ENCODE measurements at regions not wholly inside any gene's neighbourhood (a gene's known extent, or its start where the extent isn't known, plus 50 kb on each side); places are given as distances from the start of the nearest gene placed in this dataset.

DNA sequence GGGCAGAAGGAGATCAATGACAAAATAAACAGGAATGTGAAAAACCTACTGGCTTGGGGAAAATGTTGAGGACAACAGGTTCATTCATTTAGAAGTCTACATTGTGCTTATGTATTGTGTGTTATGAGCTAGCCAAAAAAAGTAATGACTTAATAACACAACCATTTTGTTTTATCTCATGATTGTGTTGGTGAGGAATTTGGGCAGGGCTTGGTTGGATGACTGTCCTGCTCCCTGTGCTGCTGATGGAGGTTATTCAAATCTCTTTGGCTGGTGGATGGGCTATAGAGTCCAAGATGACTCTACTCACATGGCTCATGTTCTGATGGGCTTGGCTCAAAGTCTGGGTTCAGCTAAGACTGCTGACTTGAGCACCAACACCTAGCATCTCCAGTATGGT, 116.3 kb downstream of the HS3ST1 start:
- TF ChIP-seq CTCF (IDR thresholded peaks at IDR 0.05 in 8 of 11, conservative IDR thresholded peaks at IDR 0.05 in 3 of 11): no peak
- no peak for TF ChIP-seq POLR2A (IDR thresholded peaks at IDR 0.05)
